ENCODE measurements at regions not wholly inside any gene's neighbourhood (a gene's known extent, or its start where the extent isn't known, plus 50 kb on each side); places are given as distances from the start of the nearest gene placed in this dataset.

- no peak for TF ChIP-seq CTCF (IDR thresholded peaks at IDR 0.05)
- TF ChIP-seq EP300 (IDR thresholded peaks at IDR 0.05), result no peak
- no peak for TF ChIP-seq POLR2A (IDR thresholded peaks at IDR 0.05)
- no peak for TF ChIP-seq POLR2AphosphoS5 (IDR thresholded peaks at IDR 0.05)
Observed at GRCh38 chr3:147775816-147776530, 366.8 kb downstream of the ZIC1 start.
